WTC11 (cell line): ENCODE measurements at regions not wholly inside any gene's neighbourhood (a gene's known extent, or its start where the extent isn't known, plus 50 kb on each side); places are given as distances from the start of the nearest gene placed in this dataset.

Experiments
- ATAC-seq: fragments of 200-7000 bp; cut with Tn5 transposase; 2 replicates; pipeline ENCODE4 v1.10.0; 2021; ENCODE audit warnings: mild to moderate bottlenecking, moderate library complexity
- CTCF ChIA-PET: fragments of 300-600 bp; sonication (Branson Sonifier 250); formaldehyde crosslinking; loops from one replicate; lab custom pipeline; 2021; ENCODE audit warnings: antibody characterized with exemption; lab: Charles Lee
- POLR2A ChIA-PET: fragments of 350-600 bp; sonication (Branson Sonifier 250); formaldehyde crosslinking; loops from one replicate; lab custom pipeline; 2021; ENCODE audit warnings: antibody characterized with exemption; lab: Charles Lee
- DNase-seq: peaks from one replicate; pipeline ENCODE4 v3.0.0; 2021; ENCODE audit warnings: low spot score
- H3K27ac Mint-ChIP-seq: 2 replicates; pipeline ENCODE4 v1.8.0; 2021; ENCODE audit warnings: mixed read lengths
- H3K27me3 Mint-ChIP-seq: 2 replicates; pipeline ENCODE4 v1.8.0; 2021; ENCODE audit warnings: low read depth, mild to moderate bottlenecking, moderate library complexity, mixed read lengths
- H3K36me3 Mint-ChIP-seq: 2 replicates; pipeline ENCODE4 v1.8.0; 2021; ENCODE audit warnings: mixed read lengths
- H3K4me1 Mint-ChIP-seq: 2 replicates; pipeline ENCODE4 v1.8.0; 2022; ENCODE audit warnings: mixed read lengths
- H3K4me3 Mint-ChIP-seq: 2 replicates; pipeline ENCODE4 v1.8.0; 2021; ENCODE audit warnings: mild to moderate bottlenecking, moderate library complexity, mixed read lengths
- H3K9me3 Mint-ChIP-seq: 2 replicates; pipeline ENCODE4 v1.8.0; 2021; ENCODE audit warnings: mixed read lengths
- AFF4 ChIP-seq: sonication (generic); formaldehyde crosslinking; IDR thresholded peaks from 2 replicates; pipeline ENCODE4 v1.8.1; 2023; ENCODE audit warnings: mild to moderate bottlenecking, missing genetic modification reagents, borderline replicate concordance
- CREM ChIP-seq: sonication (generic); formaldehyde crosslinking; IDR thresholded peaks from 2 replicates; pipeline ENCODE4 v1.8.1; 2022; ENCODE audit warnings: mild to moderate bottlenecking, missing genetic modification reagents, moderate library complexity
- E2F4 ChIP-seq: sonication (generic); formaldehyde crosslinking; IDR thresholded peaks from 2 replicates; pipeline ENCODE4 v1.8.1; 2022; ENCODE audit warnings: low read depth, mild to moderate bottlenecking, moderate library complexity, missing genetic modification reagents, borderline replicate concordance
- ESRRA ChIP-seq: sonication (generic); formaldehyde crosslinking; IDR thresholded peaks from 2 replicates; pipeline ENCODE4 v1.8.1; 2022; ENCODE audit warnings: mild to moderate bottlenecking, missing genetic modification reagents, borderline replicate concordance
- GTF2I ChIP-seq: fragments of 250-450 bp; sonication (Bioruptor Pico); conservative IDR thresholded peaks from 2 replicates; pipeline ENCODE4 v1.4.0; 2021; ENCODE audit warnings: mild to moderate bottlenecking
- HMGA2 ChIP-seq: fragments of 250-450 bp; sonication (Bioruptor Pico); IDR thresholded peaks from 2 replicates; pipeline ENCODE4 v1.4.0; 2021; ENCODE audit warnings: mild to moderate bottlenecking, moderate library complexity
- JAZF1 ChIP-seq: fragments of 250-450 bp; sonication (Bioruptor Pico); IDR thresholded peaks from 2 replicates; pipeline ENCODE4 v1.9.0; 2021; ENCODE audit warnings: moderate library complexity, mild to moderate bottlenecking, inconsistent platforms
- MXD4 ChIP-seq: fragments of 250-450 bp; sonication (Bioruptor Pico); IDR thresholded peaks from 2 replicates; pipeline ENCODE4 v1.8.0; 2021; ENCODE audit warnings: mild to moderate bottlenecking, moderate library complexity, borderline replicate concordance
- NFE2L1 ChIP-seq: sonication (generic); formaldehyde crosslinking; IDR thresholded peaks from 2 replicates; pipeline ENCODE4 v1.8.1; 2023; ENCODE audit warnings: missing genetic modification reagents
- NFYB ChIP-seq: sonication (generic); formaldehyde crosslinking; conservative IDR thresholded peaks from 2 replicates; pipeline ENCODE4 v1.8.0; 2022; ENCODE audit warnings: low read depth, missing genetic modification reagents
- NR2C2 ChIP-seq: sonication (generic); formaldehyde crosslinking; IDR thresholded peaks from 2 replicates; pipeline ENCODE4 v1.8.0; 2022; ENCODE audit warnings: mild to moderate bottlenecking, missing genetic modification reagents
- OVOL2 ChIP-seq: fragments of 250-450 bp; sonication (Bioruptor Pico); IDR thresholded peaks from 2 replicates; pipeline ENCODE4 v1.9.0; 2021; ENCODE audit warnings: mild to moderate bottlenecking, borderline replicate concordance
- PRDM15 ChIP-seq: sonication (generic); formaldehyde crosslinking; IDR thresholded peaks from 2 replicates; pipeline ENCODE4 v1.8.0; 2022; ENCODE audit warnings: missing genetic modification reagents
- PREB ChIP-seq: sonication (generic); formaldehyde crosslinking; IDR thresholded peaks from 2 replicates; pipeline ENCODE4 v1.8.1; 2022; ENCODE audit warnings: mild to moderate bottlenecking, missing genetic modification reagents, moderate library complexity, borderline replicate concordance
- RORB ChIP-seq: fragments of 250-450 bp; sonication (Bioruptor Pico); IDR thresholded peaks from 2 replicates; pipeline ENCODE4 v1.9.0; 2021; ENCODE audit warnings: mild to moderate bottlenecking
- SP1 ChIP-seq: sonication (generic); formaldehyde crosslinking; conservative IDR thresholded peaks from 2 replicates; pipeline ENCODE4 v1.8.1; 2022; ENCODE audit warnings: missing genetic modification reagents
- TEAD1 ChIP-seq: sonication (generic); formaldehyde crosslinking; IDR thresholded peaks from 2 replicates; pipeline ENCODE4 v1.8.0; 2022; ENCODE audit warnings: mild to moderate bottlenecking, missing genetic modification reagents
- TEAD4 ChIP-seq: sonication (generic); formaldehyde crosslinking; IDR thresholded peaks from 2 replicates; pipeline ENCODE4 v1.8.0; 2022; ENCODE audit warnings: mild to moderate bottlenecking, missing genetic modification reagents
- TP53 ChIP-seq: sonication (generic); formaldehyde crosslinking; IDR thresholded peaks from 2 replicates; pipeline ENCODE4 v1.8.1; 2023; ENCODE audit warnings: mild to moderate bottlenecking, missing genetic modification reagents
- ZBTB21 ChIP-seq: sonication (generic); formaldehyde crosslinking; IDR thresholded peaks from 2 replicates; pipeline ENCODE4 v1.8.1; 2023; ENCODE audit warnings: mild to moderate bottlenecking, missing genetic modification reagents, borderline replicate concordance
- ZNF232 ChIP-seq: sonication (generic); formaldehyde crosslinking; IDR thresholded peaks from 2 replicates; pipeline ENCODE4 v1.8.0; 2022; ENCODE audit warnings: mild to moderate bottlenecking, missing genetic modification reagents
- ZSCAN18 ChIP-seq: fragments of 250-450 bp; sonication (Bioruptor Pico); IDR thresholded peaks from 2 replicates; pipeline ENCODE4 v2.1.2; 2022; ENCODE audit warnings: mild to moderate bottlenecking, moderate library complexity
- TF ChIP-seq, protein P1 (sequence below): fragments of 250-450 bp; sonication (Bioruptor Pico); IDR thresholded peaks from 2 replicates; pipeline ENCODE4 v1.9.0; 2021; ENCODE audit warnings: moderate library complexity, mild to moderate bottlenecking, inconsistent platforms, borderline replicate concordance

- ATAC-seq (peak; percentile 38), DNase-seq (peak; percentile 26)
- Mint-ChIP-seq H3K9me3 (no peaks in the 10 kb centered on the region), H3K36me3 (no peaks in the 10 kb centered on the region), H3K27ac (no peak overlapping the region), H3K27me3 (peaks cover 85% of the 10 kb centered on the region), H3K4me1 (peaks cover 26% of the 10 kb centered on the region), H3K4me3 (no peak overlapping the region)
- POLR2A ChIA-PET = no interaction called here
- CTCF ChIA-PET = interaction anchor here (0.5 to 4.2 kb wide), 23 partner anchors 8 to 549 kb away, joined by 3 to 85 read pairs (median 4); partner anchors contain the start of genes EFNB1 and PJA1
- TF ChIP-seq SP1 (CRISPR knock-in tag) (no peak), TEAD1 (CRISPR knock-in tag) (no peak), HMGA2 (no peak), NFYB (CRISPR knock-in tag) (no peak), OVOL2 (CRISPR knock-in tag) (no peak), GTF2I (no peak), ZBTB21 (CRISPR knock-in tag) (no peak), ZNF232 (CRISPR knock-in tag) (no peak), JAZF1 (no peak), PREB (CRISPR knock-in tag) (no peak), ZSCAN18 (no peak), RORB (CRISPR knock-in tag) (no peak), PRDM15 (CRISPR knock-in tag) (no peak), NR2C2 (no peak), NFE2L1 (CRISPR knock-in tag) (no peak)
- TF ChIP-seq, protein P1, sequence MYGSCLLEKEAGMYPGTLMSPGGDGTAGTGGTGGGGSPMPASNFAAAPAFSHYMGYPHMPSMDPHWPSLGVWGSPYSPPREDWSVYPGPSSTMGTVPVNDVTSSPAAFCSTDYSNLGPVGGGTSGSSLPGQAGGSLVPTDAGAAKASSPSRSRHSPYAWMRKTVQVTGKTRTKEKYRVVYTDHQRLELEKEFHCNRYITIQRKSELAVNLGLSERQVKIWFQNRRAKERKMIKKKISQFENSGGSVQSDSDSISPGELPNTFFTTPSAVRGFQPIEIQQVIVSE (CRISPR knock-in tag) = no peak
Measured at GRCh38 chrX:69282893-69283690, 117.8 kb upstream of the PJA1 start.

GRCh38 chrX:69280933-69281332 is 115.7 kb upstream of the PJA1 start:
- ChIA-PET CTCF (no interaction called here), POLR2A (no interaction called here)
- Mint-ChIP-seq H3K4me3 (no peak overlapping the region), H3K27ac (no peak overlapping the region), H3K4me1 (peaks cover 34% of the 10 kb centered on the region), H3K27me3 (peaks cover 94% of the 10 kb centered on the region), H3K36me3 (no peaks in the 10 kb centered on the region), H3K9me3 (no peaks in the 10 kb centered on the region)
- no peak for ATAC-seq
- no peak for DNase-seq
- TF ChIP-seq AFF4 (CRISPR knock-in tag) = no peak
- no peak for TF ChIP-seq MXD4
- no peak for TF ChIP-seq E2F4 (CRISPR knock-in tag)
- TF ChIP-seq TEAD4 (CRISPR knock-in tag) = no peak
- TF ChIP-seq ESRRA (CRISPR knock-in tag) = no peak
- no peak for TF ChIP-seq TP53 (CRISPR knock-in tag)
- no peak for TF ChIP-seq CREM (CRISPR knock-in tag)
